DOHH2 (cell line): ENCODE measurements at regions not wholly inside any gene's neighbourhood (a gene's known extent, or its start where the extent isn't known, plus 50 kb on each side); places are given as distances from the start of the nearest gene placed in this dataset.

ENCODE experiments used
- H3F3A ChIP-seq: fragments of 200-600 bp; sonication (generic), shearing (Covaris generic); 2 replicates; pipeline ENCODE4 v1.6.0; 2016; ENCODE audit warnings: antibody characterized with exemption, mild to moderate bottlenecking; ENCODE audit not compliant: control insufficient read depth, insufficient read depth
- H3K27ac ChIP-seq: fragments of 200-600 bp; sonication (generic); 2 replicates; pipeline ENCODE4 v1.5.1; 2014; ENCODE audit warnings: low read depth, mild to moderate bottlenecking, low read length, moderate library complexity
- H3K27me3 ChIP-seq: fragments of 200-600 bp; sonication (generic); 2 replicates; pipeline ENCODE4 v1.6.1; 2014; ENCODE audit warnings: mild to moderate bottlenecking, low read length, mixed read lengths; ENCODE audit not compliant: control insufficient read depth
- H3K36me3 ChIP-seq: fragments of 200-600 bp; sonication (generic); 2 replicates; pipeline ENCODE4 v1.6.1; 2014; ENCODE audit warnings: mild to moderate bottlenecking, low read length, moderate library complexity, mixed read lengths; ENCODE audit not compliant: control insufficient read depth
- H3K4me1 ChIP-seq: fragments of 200-600 bp; sonication (generic); 2 replicates; pipeline ENCODE4 v1.6.1; 2014; ENCODE audit warnings: mild to moderate bottlenecking, low read length, mixed read lengths; ENCODE audit not compliant: control insufficient read depth
- H3K4me2 ChIP-seq: fragments of 200-600 bp; sonication (generic); 2 replicates; pipeline ENCODE4 v1.6.0; 2014; ENCODE audit warnings: mild to moderate bottlenecking, low read length, moderate library complexity
- H3K4me3 ChIP-seq: fragments of 200-600 bp; sonication (generic); 2 replicates; pipeline ENCODE4 v1.5.1; 2014; ENCODE audit warnings: mild to moderate bottlenecking, low read length, mixed read lengths
- H3K79me2 ChIP-seq: fragments of 200-600 bp; sonication (generic); 2 replicates; pipeline ENCODE4 v1.6.1; 2014; ENCODE audit warnings: mild to moderate bottlenecking, low read length, mixed read lengths; ENCODE audit not compliant: control insufficient read depth
- H3K9me2 ChIP-seq: fragments of 200-600 bp; sonication (generic); replicated peaks from 2 replicates; pipeline ENCODE4 v1.6.1; 2014; ENCODE audit warnings: mild to moderate bottlenecking, low read length, mixed read lengths; ENCODE audit not compliant: control insufficient read depth
- H3K9me3 ChIP-seq: fragments of 200-600 bp; sonication (generic); 2 replicates; pipeline ENCODE4 v1.6.1; 2014; ENCODE audit warnings: antibody characterized with exemption, low read length, mixed read lengths; ENCODE audit not compliant: control insufficient read depth, insufficient read depth
- H4K20me1 ChIP-seq: fragments of 200-600 bp; sonication (generic); 2 replicates; pipeline ENCODE4 v1.6.0; 2014; ENCODE audit warnings: low read depth, mild to moderate bottlenecking, antibody characterized with exemption, low read length, moderate library complexity; ENCODE audit not compliant: control insufficient read depth, insufficient read depth
- CTCF ChIP-seq: fragments of 200-600 bp; sonication (generic); IDR thresholded peaks from one replicate; pipeline ENCODE4 v1.5.1; 2014; ENCODE audit warnings: antibody characterized with exemption, mild to moderate bottlenecking, low read depth, low read length; ENCODE audit not compliant: poor library complexity, severe bottlenecking
- EZH2phosphoT487 ChIP-seq: fragments of 200-600 bp; sonication (generic); IDR thresholded peaks from 2 replicates; pipeline ENCODE4 v1.6.1; 2017; ENCODE audit warnings: borderline replicate concordance, mild to moderate bottlenecking, antibody characterized with exemption, low read length, moderate library complexity, mixed read lengths

DNA sequence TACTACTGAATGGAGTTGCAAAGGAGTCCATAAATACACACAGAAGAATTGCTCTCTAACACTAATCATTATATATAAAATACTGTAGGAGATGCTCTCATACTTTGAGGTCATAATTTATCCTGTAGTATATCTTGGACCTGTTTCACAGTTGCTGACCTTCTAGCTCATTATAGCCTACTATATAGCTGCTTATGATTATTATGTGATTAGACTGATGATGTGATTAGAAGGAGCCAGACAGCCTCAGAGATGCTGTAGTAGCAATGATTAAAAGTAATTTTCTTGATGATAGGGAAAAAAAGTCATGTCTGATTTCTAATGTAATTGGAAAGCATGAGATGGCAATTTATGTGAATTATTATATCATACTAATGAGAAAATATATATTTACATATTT, 455.7 kb downstream of the CNTNAP4 start:
- H3K36me3 ChIP-seq, result no peaks in the 10 kb centered on the region
- no peaks in the 10 kb centered on the region for H3K27me3 ChIP-seq
- no peaks in the 10 kb centered on the region for H3K9me3 ChIP-seq
- no peaks in the 10 kb centered on the region for H3K9me2 ChIP-seq
- no peaks in the 10 kb centered on the region for H3F3A ChIP-seq
- no peak overlapping the region for H3K4me2 ChIP-seq
- H4K20me1 ChIP-seq, result no peaks in the 10 kb centered on the region
- H3K27ac ChIP-seq, result no peak overlapping the region
- H3K79me2 ChIP-seq, result no peaks in the 10 kb centered on the region
- no peaks in the 10 kb centered on the region for H3K4me1 ChIP-seq
- no peak overlapping the region for H3K4me3 ChIP-seq
- no peak for TF ChIP-seq CTCF
- no peak for TF ChIP-seq EZH2phosphoT487

DNA sequence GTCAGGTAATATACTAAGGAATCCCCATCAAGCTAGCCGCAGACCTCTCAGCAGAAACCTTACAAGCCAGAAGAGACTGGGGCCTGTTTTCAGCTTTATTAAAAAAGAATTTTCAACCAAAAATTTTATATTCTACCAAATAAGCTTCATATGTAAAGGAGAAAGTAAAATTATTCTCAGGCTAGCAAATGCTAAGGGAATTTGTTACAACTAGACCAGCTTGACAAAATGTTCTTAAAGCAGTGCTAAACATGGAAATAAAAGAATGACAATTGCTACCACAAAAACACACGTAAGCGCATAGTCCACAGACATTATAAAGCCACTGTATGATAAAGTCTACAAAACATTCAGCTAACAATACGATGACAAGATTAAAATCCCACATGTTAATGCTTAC, 449.4 kb upstream of the MON1B start:
- H3K4me2 ChIP-seq, result no peak overlapping the region
- H3K9me3 ChIP-seq, result no peaks in the 10 kb centered on the region
- H3K36me3 ChIP-seq, result no peaks in the 10 kb centered on the region
- no peak overlapping the region for H3K27ac ChIP-seq
- H3K4me1 ChIP-seq, result no peaks in the 10 kb centered on the region
- no peaks in the 10 kb centered on the region for H4K20me1 ChIP-seq
- H3F3A ChIP-seq, result no peaks in the 10 kb centered on the region
- H3K27me3 ChIP-seq, result no peaks in the 10 kb centered on the region
- no peak overlapping the region for H3K4me3 ChIP-seq
- H3K9me2 ChIP-seq, result no peaks in the 10 kb centered on the region
- no peaks in the 10 kb centered on the region for H3K79me2 ChIP-seq
- TF ChIP-seq EZH2phosphoT487 (no peak), CTCF (no peak)

- TF ChIP-seq EZH2phosphoT487 (no peak), CTCF (no peak)
Measured at GRCh38 chr16:76748461-76749348, 442.3 kb upstream of the MON1B start.

More at GRCh38 chr16:76748461-76749348, 442.3 kb upstream of the MON1B start:
- Histone ChIP-seq H3F3A (no peaks in the 10 kb centered on the region), H3K27me3 (no peaks in the 10 kb centered on the region), H3K4me1 (peaks cover 9% of the 10 kb centered on the region), H3K36me3 (no peaks in the 10 kb centered on the region), H3K79me2 (no peaks in the 10 kb centered on the region), H3K4me3 (no peak overlapping the region), H3K27ac (no peak overlapping the region), H3K9me3 (no peaks in the 10 kb centered on the region), H3K4me2 (no peak overlapping the region), H3K9me2 (no peaks in the 10 kb centered on the region), H4K20me1 (no peaks in the 10 kb centered on the region)
